ENCODE measurements at regions not wholly inside any gene's neighbourhood (a gene's known extent, or its start where the extent isn't known, plus 50 kb on each side); places are given as distances from the start of the nearest gene placed in this dataset.

DNA sequence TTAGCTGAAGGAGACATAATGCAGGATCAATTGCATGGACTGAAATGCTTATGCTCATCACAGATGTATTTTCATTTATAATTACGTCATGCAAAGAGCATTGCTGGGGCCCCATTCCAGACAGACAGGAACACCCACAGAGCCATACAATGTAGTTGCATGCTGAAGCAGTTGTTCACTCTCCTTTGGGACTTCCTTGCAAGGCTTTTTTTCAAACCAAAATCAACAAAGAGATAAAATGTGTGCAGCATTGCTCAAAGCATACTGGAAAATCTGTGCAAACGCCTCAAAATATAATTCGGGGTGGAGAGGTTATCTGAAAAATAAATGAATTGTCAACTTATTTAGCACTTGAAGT lies 463.2 kb downstream of the CDH2 start:
- no peak for DNase-seq (ENCODE audit: low spot score)
- ChIA-PET CTCF (interaction anchor here (0.7 kb wide), 1 partner anchor 19 kb away, joined by 3 read pairs; no protein-coding TSS in a partner anchor), POLR2A (ENCODE audit: low non-redundant PET) (no interaction called here)
- H3K27ac ChIP-seq = no peak overlapping the region
- TF ChIP-seq, protein P1, sequence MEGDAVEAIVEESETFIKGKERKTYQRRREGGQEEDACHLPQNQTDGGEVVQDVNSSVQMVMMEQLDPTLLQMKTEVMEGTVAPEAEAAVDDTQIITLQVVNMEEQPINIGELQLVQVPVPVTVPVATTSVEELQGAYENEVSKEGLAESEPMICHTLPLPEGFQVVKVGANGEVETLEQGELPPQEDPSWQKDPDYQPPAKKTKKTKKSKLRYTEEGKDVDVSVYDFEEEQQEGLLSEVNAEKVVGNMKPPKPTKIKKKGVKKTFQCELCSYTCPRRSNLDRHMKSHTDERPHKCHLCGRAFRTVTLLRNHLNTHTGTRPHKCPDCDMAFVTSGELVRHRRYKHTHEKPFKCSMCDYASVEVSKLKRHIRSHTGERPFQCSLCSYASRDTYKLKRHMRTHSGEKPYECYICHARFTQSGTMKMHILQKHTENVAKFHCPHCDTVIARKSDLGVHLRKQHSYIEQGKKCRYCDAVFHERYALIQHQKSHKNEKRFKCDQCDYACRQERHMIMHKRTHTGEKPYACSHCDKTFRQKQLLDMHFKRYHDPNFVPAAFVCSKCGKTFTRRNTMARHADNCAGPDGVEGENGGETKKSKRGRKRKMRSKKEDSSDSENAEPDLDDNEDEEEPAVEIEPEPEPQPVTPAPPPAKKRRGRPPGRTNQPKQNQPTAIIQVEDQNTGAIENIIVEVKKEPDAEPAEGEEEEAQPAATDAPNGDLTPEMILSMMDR (conservative IDR thresholded peaks at IDR 0.05; ENCODE audit: low read depth) = no peak

DNA sequence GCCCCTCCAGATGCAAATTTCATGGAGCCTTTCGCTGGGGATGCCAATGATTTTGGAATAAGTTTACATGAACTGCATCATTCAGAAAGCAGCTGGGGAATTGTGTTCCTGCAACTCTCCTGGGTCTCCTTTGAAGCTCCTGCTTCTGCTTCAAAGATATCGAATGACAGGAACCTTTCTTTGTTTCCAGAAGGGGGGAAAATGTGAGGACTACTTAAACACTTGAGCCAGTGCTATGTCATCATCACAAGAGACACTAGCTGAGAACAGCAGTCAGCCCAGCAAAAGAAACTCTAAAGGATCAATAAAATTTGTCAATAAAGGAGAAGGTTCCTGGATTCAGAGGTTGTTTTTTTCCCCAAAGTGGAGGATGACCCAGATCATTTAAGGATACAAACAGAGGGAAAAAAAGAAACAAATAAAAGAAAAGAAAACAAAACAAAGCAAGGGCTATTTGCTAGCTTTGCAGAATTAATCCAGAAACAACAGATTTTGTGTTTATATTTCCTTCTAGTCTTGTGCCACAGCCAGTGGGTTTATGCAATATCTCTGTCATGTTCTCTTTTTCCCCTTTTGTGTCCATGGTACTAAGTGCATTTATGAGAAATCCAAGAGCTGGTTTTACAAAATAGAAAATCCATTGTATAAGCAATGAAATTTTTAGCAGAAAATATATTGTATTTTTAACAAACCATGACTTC lies 463.7 kb downstream of the CDH2 start:
- POLR2A ChIA-PET (ENCODE audit: low non-redundant PET) = no interaction called here
- CTCF ChIA-PET = interaction anchor here (0.7 kb wide), 1 partner anchor 19 kb away, joined by 3 read pairs; no protein-coding TSS in a partner anchor
- no peak overlapping the region for H3K27ac ChIP-seq
- TF ChIP-seq, protein P1 (conservative IDR thresholded peaks at IDR 0.05; ENCODE audit: low read depth) = no peak
- no peak for DNase-seq (ENCODE audit: low spot score)

DNA sequence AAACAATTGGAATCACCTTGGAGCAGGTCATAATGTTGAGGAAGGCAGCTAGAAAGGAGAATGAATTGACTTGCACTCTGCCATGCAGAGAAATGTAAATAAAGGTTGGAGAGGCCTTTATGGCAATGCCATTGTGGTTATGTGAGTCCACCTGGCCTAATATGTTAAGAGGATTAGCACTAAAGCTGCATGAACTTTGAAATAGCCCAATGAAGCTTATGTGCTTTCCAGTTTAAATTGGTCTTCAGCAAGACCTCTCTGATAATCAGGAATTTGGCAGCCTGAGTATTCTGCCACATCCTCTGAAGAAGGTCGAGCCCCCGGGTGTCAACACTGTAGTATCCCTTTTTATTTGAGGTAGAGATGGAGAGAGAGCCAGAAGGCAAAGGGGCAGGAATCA lies 464.9 kb downstream of the CDH2 start:
- TF ChIP-seq, protein P1 (conservative IDR thresholded peaks at IDR 0.05; ENCODE audit: low read depth) = no peak
- CTCF ChIA-PET = no interaction called here
- DNase-seq (ENCODE audit: low spot score) = no peak
- no peak overlapping the region for H3K27ac ChIP-seq
- POLR2A ChIA-PET (ENCODE audit: low non-redundant PET) = no interaction called here

DNA sequence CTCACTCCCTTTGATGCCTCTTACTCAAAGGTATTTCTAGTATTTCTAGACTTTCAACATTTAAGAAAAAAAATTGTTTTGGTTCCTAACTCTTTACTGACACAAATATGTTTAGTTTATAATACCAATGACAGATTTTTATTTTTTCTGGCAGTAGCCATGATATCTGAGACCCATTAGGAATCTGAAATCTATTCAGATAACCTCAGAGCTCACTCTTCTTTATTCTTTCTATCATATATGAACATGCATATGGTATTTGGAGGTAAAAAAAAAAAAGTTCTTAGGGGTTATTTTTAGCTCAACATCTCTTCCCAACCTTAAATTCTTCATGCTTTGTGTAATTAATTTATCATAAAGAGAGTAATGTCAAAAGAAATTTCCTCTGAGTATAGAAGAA lies 465.5 kb downstream of the CDH2 start:
- ChIA-PET POLR2A (ENCODE audit: low non-redundant PET) (no interaction called here), CTCF (no interaction called here)

DNA sequence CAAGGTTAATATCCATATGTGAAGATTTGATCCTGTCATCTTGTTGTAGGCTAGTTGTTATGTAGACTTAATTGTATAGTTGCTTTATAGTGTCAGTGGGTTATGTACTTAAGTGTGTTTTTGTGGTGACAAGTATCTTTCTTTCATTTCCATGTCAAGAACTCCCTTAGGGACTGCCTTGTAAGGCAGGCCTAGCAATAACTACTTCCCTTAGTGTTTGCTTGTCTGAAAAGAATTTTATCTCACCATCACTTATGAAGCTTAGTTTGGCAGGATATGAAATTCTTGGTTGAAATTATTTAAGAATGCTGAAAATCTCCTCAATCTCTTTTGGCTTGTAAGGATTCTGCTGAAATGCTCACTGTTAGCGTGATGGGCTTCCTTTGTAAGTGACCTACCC lies 467.6 kb downstream of the CDH2 start:
- POLR2A ChIA-PET (ENCODE audit: low non-redundant PET) = no interaction called here
- CTCF ChIA-PET = no interaction called here
- H3K27ac ChIP-seq = no peak overlapping the region
- TF ChIP-seq, protein P1 (conservative IDR thresholded peaks at IDR 0.05; ENCODE audit: low read depth) = no peak
- DNase-seq (ENCODE audit: low spot score) = no peak

More for the DNA sequence above, 465.5 kb downstream of the CDH2 start:
- no peak overlapping the region for H3K27ac ChIP-seq
- TF ChIP-seq, protein P1 (conservative IDR thresholded peaks at IDR 0.05; ENCODE audit: low read depth) = no peak
- DNase-seq (ENCODE audit: low spot score) = no peak

DNA sequence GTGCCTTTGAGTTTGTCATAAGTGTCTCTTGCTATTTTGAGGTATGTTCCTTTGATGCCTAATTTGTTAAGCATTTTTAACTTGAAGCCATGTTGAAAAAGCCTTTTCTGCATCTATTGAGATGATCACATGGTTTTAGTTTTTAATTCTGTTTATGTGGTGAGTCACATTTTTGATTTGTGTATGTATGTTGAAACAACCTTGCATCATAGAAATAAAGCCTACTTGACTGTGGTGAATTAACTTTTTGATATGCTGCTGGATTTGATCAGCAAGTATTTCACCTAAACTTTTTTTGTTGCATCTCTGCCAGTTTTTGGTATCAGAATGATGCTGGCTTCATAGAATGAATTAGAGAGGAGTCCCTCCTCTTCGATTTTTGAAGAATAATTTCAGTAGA lies 469.7 kb downstream of the CDH2 start:
- no peak overlapping the region for H3K27ac ChIP-seq
- POLR2A ChIA-PET (ENCODE audit: low non-redundant PET) = no interaction called here
- CTCF ChIA-PET = no interaction called here

More for the DNA sequence above, 469.7 kb downstream of the CDH2 start:
- DNase-seq (ENCODE audit: low spot score) = no peak
- TF ChIP-seq, protein P1 (conservative IDR thresholded peaks at IDR 0.05; ENCODE audit: low read depth) = no peak

Data from RWPE1 (cell line).